HepG2 (cell line): ENCODE measurements at regions not wholly inside any gene's neighbourhood (a gene's known extent, or its start where the extent isn't known, plus 50 kb on each side); places are given as distances from the start of the nearest gene placed in this dataset.

Experiments used
- ATAC-seq: fragments of 200-7000 bp; cut with Tn5 transposase; 3 replicates; pipeline ENCODE4 v1.9.1; 2020; ENCODE audit warnings: mild to moderate bottlenecking, moderate library complexity
- BruUV-seq: library from RNA; stranded (reverse); fragments of 400-500 nt; replicated peaks from 2 replicates; lab custom pipeline; 2021; lab: Mats Ljungman, UMichigan
- CTCF ChIA-PET: fragments of 300-600 bp; formaldehyde crosslinking; extraction: SDS; loops from one replicate; lab custom pipeline; 2021; ENCODE audit warnings: low total read pairs, inconsistent platforms, low intra/inter-chr PET ratio; lab: Yijun Ruan, JAX
- POLR2A ChIA-PET: fragments of 350-600 bp; sonication (Branson Sonifier 250); formaldehyde crosslinking; loops from one replicate; lab custom pipeline; 2020; ENCODE audit warnings: antibody characterized with exemption, inconsistent platforms; lab: Yijun Ruan, JAX
- DNase-seq: peaks from one replicate; pipeline ENCODE4 v3.0.0-alpha.2; 2015; ENCODE audit warnings: low spot score
- FAIRE-seq: peaks from 3 replicates; lab custom pipeline; 2011; peaks lifted over from hg19 to GRCh38; lab: Jason Lieb, UNC
- H2AFZ ChIP-seq: one replicate; pipeline ENCODE4 v1.6.1; 2011; ENCODE audit warnings: low read length, inconsistent platforms
- H3K27ac ChIP-seq: fragments of 300-600 bp; 3 replicates; pipeline ENCODE4 v1.8.0; 2011; ENCODE audit warnings: mixed run types, mild to moderate bottlenecking, mixed read lengths, low read length, inconsistent platforms; ENCODE audit not compliant: insufficient read depth; ENCODE audit errors: extremely low read length
- H3K27me3 ChIP-seq, 2 experiments: fragments of 200-600 bp in 1 of 2; 2 replicates in 1 of 2; 3 replicates in 1 of 2; pipeline versions ENCODE4 v1.6.0 to v1.8.0; 2011; ENCODE audit warnings: low read length in 2 of 2, mild to moderate bottlenecking in 2 of 2, moderate library complexity in 2 of 2, inconsistent platforms in 1 of 2; ENCODE audit not compliant: insufficient read depth in 2 of 2, control insufficient read depth in 1 of 2
- H3K36me3 ChIP-seq, 2 experiments: fragments of 200-600 bp in 1 of 2; replicated peaks in 1 of 2; 2 replicates in 1 of 2; 3 replicates in 1 of 2; pipeline versions ENCODE4 v1.5.1 to v1.8.0; 2011; ENCODE audit warnings: low read length in 2 of 2, inconsistent platforms in 1 of 2; ENCODE audit not compliant: insufficient read depth in 2 of 2, control insufficient read depth in 1 of 2
- H3K4me1 ChIP-seq: 2 replicates; pipeline ENCODE4 v1.5.1; 2012; ENCODE audit warnings: low read length, inconsistent platforms; ENCODE audit not compliant: insufficient read depth
- H3K4me2 ChIP-seq: 2 replicates; pipeline ENCODE4 v1.6.0; 2011; ENCODE audit warnings: low read depth, low read length, inconsistent platforms
- H3K4me3 ChIP-seq, 3 experiments: fragments of 200-600 bp in 1 of 3; sonication (generic), shearing (Covaris generic) in 1 of 3; replicated peaks in 1 of 3; 2 replicates each; pipeline ENCODE4 v1.5.1; 2011 to 2016; ENCODE audit warnings: low read length in 3 of 3, inconsistent platforms in 2 of 3, low read depth in 2 of 3, mild to moderate bottlenecking in 2 of 3, control low read depth in 1 of 3, mixed read lengths in 1 of 3; ENCODE audit not compliant: insufficient read depth in 1 of 3
- H3K79me2 ChIP-seq: one replicate; pipeline ENCODE4 v1.6.1; 2011; ENCODE audit warnings: low read length, inconsistent platforms; ENCODE audit not compliant: insufficient read depth
- H3K9ac ChIP-seq: 2 replicates; pipeline ENCODE4 v1.6.0; 2011; ENCODE audit warnings: mild to moderate bottlenecking, low read depth, low read length, inconsistent platforms; ENCODE audit not compliant: insufficient read depth
- H3K9me3 ChIP-seq: 2 replicates; pipeline ENCODE4 v1.5.1; 2012; ENCODE audit warnings: mild to moderate bottlenecking, low read length
- H4K20me1 ChIP-seq: 2 replicates; pipeline ENCODE4 v1.6.0; 2011; ENCODE audit warnings: inconsistent platforms, mild to moderate bottlenecking, low read length, moderate library complexity; ENCODE audit not compliant: insufficient read depth
- AHR ChIP-seq: IDR thresholded peaks from 2 replicates; pipeline ENCODE4 v1.6.1; 2018; ENCODE audit warnings: missing genetic modification reagents, missing compliant biosample characterization
- EHMT2 ChIP-seq: fragments of 200-600 bp; sonication (generic); IDR thresholded peaks from 2 replicates; pipeline ENCODE4 v1.7.0; 2017; ENCODE audit warnings: antibody characterized with exemption, low read depth, low read length, borderline replicate concordance
- FOSL1 ChIP-seq: sonication (generic); formaldehyde crosslinking; IDR thresholded peaks from 2 replicates; pipeline ENCODE4 v1.9.0; 2021; ENCODE audit warnings: missing genetic modification reagents, borderline replicate concordance
- HIVEP1 ChIP-seq: sonication (generic); formaldehyde crosslinking; IDR thresholded peaks from 2 replicates; pipeline ENCODE4 v1.4.0; 2020; ENCODE audit warnings: mild to moderate bottlenecking, missing genetic modification reagents
- IKZF5 ChIP-seq: IDR thresholded peaks from 2 replicates; pipeline ENCODE4 v1.6.1; 2018; ENCODE audit warnings: missing genetic modification reagents, mild to moderate bottlenecking, missing compliant biosample characterization
- MXD1 ChIP-seq: sonication (generic); formaldehyde crosslinking; IDR thresholded peaks from 2 replicates; pipeline ENCODE4 v1.4.0; 2020; ENCODE audit warnings: mild to moderate bottlenecking, missing genetic modification reagents
- SNAPC2 ChIP-seq: sonication (generic); formaldehyde crosslinking; IDR thresholded peaks from 2 replicates; pipeline ENCODE4 v1.8.1; 2022; ENCODE audit warnings: mild to moderate bottlenecking, missing genetic modification reagents
- WGBS: methylation state at CpG from one replicate; pipeline ENCODE4 v1.1.6; 2017; ENCODE audit warnings: low lambda C conversion rate; 5-methylcytosine and 5-hydroxymethylcytosine counted together
- in situ Hi-C: cut with HindIII; loops from 2 replicates; pipeline ENCODE4 v1.10.0; 2017; ENCODE audit warnings: low pct_unique_long_range_greater_than_20kb; ENCODE audit not compliant: extremely low pct_ligation_motif_present
- intact Hi-C: fragments of 100-400 bp; cut with micrococcal nuclease; formaldehyde crosslinking; loops from one replicate; pipeline ENCODE4 v1.10.0; 2022; ENCODE audit not compliant: unreplicated experiment

GRCh38 chr5:104050436-104050835, 487.8 kb upstream of the NUDT12 start (continued):
- no peak for TF ChIP-seq SNAPC2 (CRISPR knock-in tag)

GRCh38 chr5:104049752-104050151, 487.2 kb upstream of the NUDT12 start:
- Histone ChIP-seq H4K20me1 (no peaks in the 10 kb centered on the region), H3K4me1 (no peaks in the 10 kb centered on the region), H3K4me2 (no peak overlapping the region), H3K9ac (no peak overlapping the region), H3K27me3 (no peaks in the 10 kb centered on the region; a peak in 1 of 5 replicates), H3K27ac (no peak overlapping the region), H3K36me3 (no peaks in the 10 kb centered on the region), H3K4me3 (no peak overlapping the region), H3K9me3 (no peaks in the 10 kb centered on the region), H3K79me2 (no peaks in the 10 kb centered on the region)
- WGBS, result 51% methylated on average over 6 of the region's 8 CpGs
- CTCF ChIA-PET, result no interaction called here
- in situ Hi-C loops (no loop called here), intact Hi-C loops (no loop called here)
- DNase-seq (no peak), ATAC-seq (no peak), FAIRE-seq (no peak)
- BruUV-seq, result no TSS peak
- TF ChIP-seq EHMT2 (no peak), AHR (CRISPR knock-in tag) (no peak), HIVEP1 (no peak), IKZF5 (CRISPR knock-in tag) (no peak), FOSL1 (no peak), MXD1 (CRISPR knock-in tag) (no peak)
- TF ChIP-seq, all 625 proteins: peak for 0
- no peak overlapping the region for H2AFZ ChIP-seq
- POLR2A ChIA-PET, result no interaction called here
